Fibroblast of the conjunctiva (primary cell): ENCODE measurements at regions not wholly inside any gene's neighbourhood (a gene's known extent, or its start where the extent isn't known, plus 50 kb on each side); places are given as distances from the start of the nearest gene placed in this dataset.
A peak's percentile ranks its signal among the peaks of the same experiment; 100 is the strongest.
"Not testable (repeated sequence)": the region's sequence is repeated elsewhere in the genome, so short reads cannot be mapped to it uniquely, and the experiment has no call there.

Experiments
- DNase-seq: peaks from one replicate; pipeline ENCODE4 v3.0.0-alpha.2; 2010; ENCODE audit warnings: low read depth

- DNase-seq: peak; percentile 26
Measured at GRCh38 chr2:212777020-212777491, 238.5 kb upstream of the ERBB4 start.

- no peak for DNase-seq
Measured at GRCh38 chr2:212773808-212774339, 235.3 kb upstream of the ERBB4 start.

- DNase-seq: no peak
Measured at GRCh38 chr2:212770240-212770639, 231.6 kb upstream of the ERBB4 start.

- DNase-seq: no peak
Measured at GRCh38 chr2:212766921-212767320, 228.3 kb upstream of the ERBB4 start.

GRCh38 chr2:212752730-212753351 is 214.2 kb upstream of the ERBB4 start:
- no peak for DNase-seq

- no peak for DNase-seq
Measured at GRCh38 chr2:212745359-212745758, 206.8 kb upstream of the ERBB4 start.

GRCh38 chr2:212737392-212738172 is 199.0 kb upstream of the ERBB4 start:
- DNase-seq: no peak

GRCh38 chr2:212736385-212736726 is 197.8 kb upstream of the ERBB4 start:
- no peak for DNase-seq

GRCh38 chr2:212733273-212733672 is 194.7 kb upstream of the ERBB4 start:
- no peak for DNase-seq

- DNase-seq: no peak
Measured at GRCh38 chr2:212732860-212733259, 194.3 kb upstream of the ERBB4 start.

- no peak for DNase-seq
Measured at GRCh38 chr2:212730994-212731393, 192.4 kb upstream of the ERBB4 start.

- DNase-seq: no peak
Measured at GRCh38 chr2:212728717-212729116, 190.1 kb upstream of the ERBB4 start.

- DNase-seq: no peak
Measured at GRCh38 chr2:212727751-212728150, 189.1 kb upstream of the ERBB4 start.

GRCh38 chr2:212726403-212726802 is 187.8 kb upstream of the ERBB4 start:
- no peak for DNase-seq

GRCh38 chr2:212725180-212725579 is 186.6 kb upstream of the ERBB4 start:
- DNase-seq: no peak

GRCh38 chr2:212723226-212723625 is 184.6 kb upstream of the ERBB4 start:
- DNase-seq: no peak

GRCh38 chr2:212722046-212722445 is 183.4 kb upstream of the ERBB4 start:
- DNase-seq: no peak

- DNase-seq: no peak
Measured at GRCh38 chr2:212721026-212721451, 182.4 kb upstream of the ERBB4 start.

- not testable (repeated sequence) for DNase-seq
Measured at GRCh38 chr2:212715411-212715810, 176.8 kb upstream of the ERBB4 start.

GRCh38 chr2:212713681-212714080 is 175.1 kb upstream of the ERBB4 start:
- no peak for DNase-seq

- DNase-seq: no peak
Measured at GRCh38 chr2:212712991-212713390, 174.4 kb upstream of the ERBB4 start.

GRCh38 chr2:212712466-212712865 is 173.9 kb upstream of the ERBB4 start:
- DNase-seq: no peak

GRCh38 chr2:212711856-212712255 is 173.3 kb upstream of the ERBB4 start:
- peak; percentile 13 for DNase-seq
